Liver (tissue), 8 donors: ENCODE measurements at regions not wholly inside any gene's neighbourhood (a gene's known extent, or its start where the extent isn't known, plus 50 kb on each side); places are given as distances from the start of the nearest gene placed in this dataset.
A peak's percentile ranks its signal among the peaks of the same experiment; 100 is the strongest.

Experiments
- DNase-seq: peaks from one replicate; pipeline ENCODE4 v3.0.0-alpha.2; 2017; ENCODE audit warnings: low spot score
- H3K27ac ChIP-seq, 2 donors: one replicate each; pipeline ENCODE4 v1.7.0; 2013; ENCODE audit warnings: inconsistent platforms in 2 of 2, low read length in 2 of 2, control low read depth in 1 of 2, low read depth in 1 of 2, mild to moderate bottlenecking in 1 of 2
- H3K27me3 ChIP-seq, 4 donors: one replicate each; pipeline versions ENCODE4 v1.6.1 to v1.7.0; 2013; ENCODE audit warnings: low read length in 3 of 4, inconsistent platforms in 1 of 4, mild to moderate bottlenecking in 1 of 4, moderate library complexity in 1 of 4; ENCODE audit not compliant: control insufficient read depth in 4 of 4, insufficient read depth in 4 of 4
- H3K36me3 ChIP-seq, 4 donors: one replicate each; pipeline versions ENCODE4 v1.6.1 to v1.7.0; 2013; ENCODE audit warnings: low read length in 3 of 4, mild to moderate bottlenecking in 3 of 4, low read depth in 1 of 4, moderate library complexity in 1 of 4; ENCODE audit not compliant: control insufficient read depth in 4 of 4, insufficient read depth in 3 of 4
- H3K4me1 ChIP-seq, 4 donors: one replicate each; pipeline versions ENCODE4 v1.6.1 to v1.7.0; 2013; ENCODE audit warnings: low read length in 3 of 4, mild to moderate bottlenecking in 3 of 4, moderate library complexity in 1 of 4; ENCODE audit not compliant: control insufficient read depth in 4 of 4, insufficient read depth in 4 of 4
- H3K4me3 ChIP-seq, 3 donors: one replicate each; pipeline versions ENCODE4 v1.6.1 to v1.7.0; 2013; ENCODE audit warnings: low read length in 3 of 3, control low read depth in 1 of 3, low read depth in 1 of 3, mild to moderate bottlenecking in 1 of 3
- H3K9ac ChIP-seq, 2 donors: one replicate each; pipeline ENCODE4 v1.7.0; 2013; ENCODE audit warnings: low read length in 2 of 2, mild to moderate bottlenecking in 2 of 2, moderate library complexity in 2 of 2, control low read depth in 1 of 2, low read depth in 1 of 2
- H3K9me3 ChIP-seq, 4 donors: one replicate each; pipeline versions ENCODE4 v1.6.1 to v1.7.0; 2013; ENCODE audit warnings: low read length in 3 of 4; ENCODE audit not compliant: control insufficient read depth in 4 of 4
- CTCF ChIP-seq: fragments of 150-350 bp; IDR thresholded peaks from 2 replicates; pipeline ENCODE4 v1.5.1; 2017; ENCODE audit warnings: improper control_type of control experiment, low read depth, low read length; ENCODE audit not compliant: missing input control
- EGR1 ChIP-seq, 2 donors: IDR thresholded peaks; 2 replicates each; pipeline ENCODE4 v1.6.1; 2016 to 2018; ENCODE audit warnings: antibody characterized with exemption in 2 of 2, low read depth in 2 of 2
- FOXA2 ChIP-seq: IDR thresholded peaks from 2 replicates; pipeline ENCODE4 v1.6.1; 2016; ENCODE audit warnings: antibody characterized with exemption
- HNF4A ChIP-seq, 2 donors: conservative IDR thresholded peaks; 2 replicates each; pipeline ENCODE4 v1.6.1; 2016; ENCODE audit warnings: antibody characterized with exemption in 2 of 2, mild to moderate bottlenecking in 2 of 2
- HNF4G ChIP-seq: IDR thresholded peaks from 2 replicates; pipeline ENCODE4 v1.6.1; 2016; ENCODE audit warnings: antibody characterized with exemption
- JUND ChIP-seq, 2 donors: IDR thresholded peaks; 2 replicates each; pipeline ENCODE4 v1.6.1; 2016; ENCODE audit warnings: antibody characterized with exemption in 2 of 2
- RAD21 ChIP-seq, 2 donors: IDR thresholded peaks; 2 replicates each; pipeline ENCODE4 v1.6.1; 2016; ENCODE audit warnings: antibody characterized with exemption in 2 of 2, mild to moderate bottlenecking in 2 of 2
- RXRA ChIP-seq, 2 donors: IDR thresholded peaks; 2 replicates each; pipeline ENCODE4 v1.6.1; 2017 to 2018; ENCODE audit warnings: antibody characterized with exemption in 2 of 2, mild to moderate bottlenecking in 1 of 2
- SP1 ChIP-seq: IDR thresholded peaks from 2 replicates; pipeline ENCODE4 v1.6.1; 2018; ENCODE audit warnings: antibody characterized with exemption, mild to moderate bottlenecking
- YY1 ChIP-seq: IDR thresholded peaks from 2 replicates; pipeline ENCODE4 v1.6.1; 2016; ENCODE audit warnings: antibody characterized with exemption, mild to moderate bottlenecking
- ZBTB33 ChIP-seq: IDR thresholded peaks from 2 replicates; pipeline ENCODE4 v1.6.1; 2016; ENCODE audit warnings: antibody characterized with exemption
- WGBS: extraction: QIAGEN DNeasy Blood & Tissue Kit; methylation state at CpG from one replicate; pipeline ENCODE4 v1.1.7; 2013; 5-methylcytosine and 5-hydroxymethylcytosine counted together
- donor health status: healthy.
- donor health status: healthy.
- donor health status: healthy.
- donor health status: healthy.
- donor health status: healthy.

DNA sequence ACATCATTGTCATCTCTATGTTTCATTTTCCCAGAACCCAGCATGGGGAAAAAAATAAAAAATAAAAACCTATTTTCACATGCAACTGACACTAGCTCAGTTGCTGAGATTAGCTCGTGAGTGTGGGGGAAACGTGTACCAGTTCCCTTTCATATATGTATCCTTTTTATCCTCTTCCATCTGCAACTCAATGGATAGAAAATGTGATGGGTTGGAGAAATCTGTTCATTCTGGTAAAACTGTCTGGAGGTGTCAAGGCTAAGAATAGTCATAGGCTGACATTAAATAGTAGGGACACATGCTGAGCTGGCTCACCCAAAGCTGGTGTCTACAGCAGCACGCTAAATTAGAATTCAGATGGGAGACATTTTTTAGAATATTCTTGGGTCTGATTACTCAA lies 519.3 kb downstream of the ELAVL2 start:
- DNase-seq, result no peak
- 91% methylated on average over 3 of the region's 3 CpGs for WGBS
- Histone ChIP-seq H3K9me3 (no peaks in the 10 kb centered on the region), H3K27ac (no peak overlapping the region), H3K27me3 (no peaks in the 10 kb centered on the region), H3K9ac (no peak overlapping the region), H3K36me3 (no peaks in the 10 kb centered on the region), H3K4me1 (peaks cover 0 to 5% (median 0%) of the 10 kb centered on the region in 4 donors), H3K4me3 (no peak overlapping the region)
- TF ChIP-seq EGR1 (IDR thresholded peaks at IDR 0.05; ENCODE audit: low read depth in 2 of 2) (no peak), RXRA (IDR thresholded peaks at IDR 0.05) (no peak), CTCF (no peak), HNF4G (no peak)

DNA sequence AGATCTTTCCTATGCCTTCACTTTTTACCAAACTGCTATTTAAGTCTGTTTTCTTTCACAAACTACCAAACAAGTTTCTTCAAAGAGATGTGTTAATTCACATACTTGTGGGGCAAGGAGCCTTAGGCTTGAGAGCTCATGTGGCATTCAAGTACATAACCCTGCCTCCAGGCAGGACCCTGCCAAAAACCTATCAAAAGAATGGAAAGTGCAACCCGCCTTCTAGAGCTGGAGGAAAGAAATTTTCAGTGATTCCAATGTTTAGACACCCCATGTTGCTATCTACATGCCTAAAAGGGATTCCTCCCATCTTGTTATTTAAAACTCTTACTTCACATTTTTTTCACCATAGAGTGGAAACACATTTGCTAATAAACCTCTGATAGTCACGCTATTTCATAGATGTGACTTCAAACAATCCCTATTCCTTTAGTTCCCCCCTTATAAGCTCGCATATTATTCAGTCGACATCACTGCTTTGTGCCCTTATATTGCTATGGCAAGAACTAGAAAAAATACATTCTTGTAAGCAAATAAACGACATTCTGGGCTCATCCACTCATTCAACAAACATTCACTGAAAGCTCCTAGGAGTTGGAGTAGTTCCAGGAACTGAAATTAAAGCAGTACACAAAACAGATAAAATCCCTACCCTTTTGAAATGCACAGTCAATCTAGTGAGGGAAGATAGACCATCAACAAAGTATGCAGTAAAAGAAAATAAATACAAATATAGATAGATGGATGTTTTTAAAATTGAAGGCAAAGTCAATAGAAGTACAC lies 518.1 kb downstream of the ELAVL2 start:
- no peaks in the 10 kb centered on the region for H3K9me3 ChIP-seq
- no peak overlapping the region for H3K27ac ChIP-seq
- H3K36me3 ChIP-seq, result no peaks in the 10 kb centered on the region
- DNase-seq, result no peak
- peaks cover 0 to 5% (median 0%) of the 10 kb centered on the region in 4 donors for H3K4me1 ChIP-seq
- H3K9ac ChIP-seq, result no peak overlapping the region
- WGBS, result 72% methylated on average over 5 of the region's 5 CpGs
- no peak overlapping the region for H3K4me3 ChIP-seq
- no peaks in the 10 kb centered on the region for H3K27me3 ChIP-seq
- TF ChIP-seq ZBTB33 (no peak), YY1 (peak; percentile 14)

- H3K27ac ChIP-seq, result no peak overlapping the region
- H3K27me3 ChIP-seq, result no peaks in the 10 kb centered on the region
- peaks cover 0 to 5% (median 0%) of the 10 kb centered on the region in 4 donors for H3K4me1 ChIP-seq
- H3K9ac ChIP-seq, result no peak overlapping the region
- TF ChIP-seq HNF4A (conservative IDR thresholded peaks at IDR 0.05), result peak; percentile 46
- TF ChIP-seq FOXA2, result peak; percentile 62
- TF ChIP-seq CTCF, result no peak
- peak; percentile 22 for TF ChIP-seq YY1
- peak; percentile 9 to 34 for TF ChIP-seq JUND (IDR thresholded peaks at IDR 0.05)
- no peak for TF ChIP-seq EGR1 (IDR thresholded peaks at IDR 0.05; ENCODE audit: low read depth in 2 of 2)
- TF ChIP-seq RAD21 (IDR thresholded peaks at IDR 0.05), result peak; percentile 44 to 49
- TF ChIP-seq SP1, result no peak
- peak; percentile 23 to 54 for TF ChIP-seq RXRA (IDR thresholded peaks at IDR 0.05)
- TF ChIP-seq ZBTB33, result peak; percentile 37
- H3K36me3 ChIP-seq, result no peaks in the 10 kb centered on the region
- no peaks in the 10 kb centered on the region for H3K9me3 ChIP-seq
- H3K4me3 ChIP-seq, result no peak overlapping the region
- DNase-seq, result peak; percentile 35
These were observed 516.2 kb downstream of the ELAVL2 start for GRCh38 chr9:23309800-23310199.
